Stimulated activated CD8-positive, alpha-beta memory T cell treated with anti-CD3 and anti-CD28 coated beads, Interleukin-4, amount 100 ng/mL, for 1 hour (primary cell): ENCODE measurements at regions not wholly inside any gene's neighbourhood (a gene's known extent, or its start where the extent isn't known, plus 50 kb on each side); places are given as distances from the start of the nearest gene placed in this dataset.

Experiments
- DNase-seq, 2 donors: peaks; one replicate each; pipeline ENCODE4 v3.0.0-alpha.2; 2020; ENCODE audit warnings: low read depth in 2 of 2, low spot score in 1 of 2

DNA sequence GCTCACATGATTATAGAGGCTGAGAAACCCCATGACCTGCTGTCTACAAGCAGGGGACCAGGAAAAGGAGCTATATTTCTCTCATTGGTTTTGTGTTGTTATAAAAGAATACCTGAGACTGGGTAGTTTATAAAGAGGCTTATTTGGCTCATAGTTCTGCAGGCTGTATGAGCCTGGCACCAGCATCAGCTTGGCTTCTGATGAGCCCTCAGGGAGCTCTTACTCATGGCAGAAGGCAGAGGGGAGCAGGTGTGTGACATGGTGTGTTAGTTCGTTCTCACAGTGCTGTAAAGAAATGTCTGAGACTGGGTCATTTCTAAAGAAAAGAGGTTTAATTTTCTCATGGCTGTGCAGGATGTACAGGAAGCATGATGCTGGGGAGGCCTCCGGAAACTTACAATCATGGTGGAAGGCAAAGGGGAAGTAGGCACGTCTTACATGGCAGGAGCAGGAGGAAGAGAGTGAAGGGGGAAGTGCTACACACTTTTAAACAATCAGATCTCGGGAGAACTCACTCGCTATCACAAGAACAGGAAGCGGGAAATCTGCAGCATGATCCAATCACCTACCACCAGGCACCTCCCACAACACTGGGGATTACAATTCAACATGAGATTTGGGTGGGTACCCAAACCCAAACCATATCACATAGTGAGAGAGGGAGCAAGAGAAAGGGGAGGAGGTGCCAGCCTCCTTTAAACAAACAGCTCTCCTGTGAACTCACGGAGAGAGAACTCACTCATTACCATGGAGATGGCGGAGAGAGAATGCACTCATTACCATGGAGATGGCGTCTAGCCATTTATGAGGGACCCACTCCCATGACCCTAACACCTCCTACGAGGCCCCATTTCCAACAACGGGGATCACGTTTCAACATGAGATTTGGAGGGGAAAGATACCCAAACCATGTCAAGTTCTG lies 133.4 kb downstream of the JCAD start:
- DNase-seq = no peak

DNA sequence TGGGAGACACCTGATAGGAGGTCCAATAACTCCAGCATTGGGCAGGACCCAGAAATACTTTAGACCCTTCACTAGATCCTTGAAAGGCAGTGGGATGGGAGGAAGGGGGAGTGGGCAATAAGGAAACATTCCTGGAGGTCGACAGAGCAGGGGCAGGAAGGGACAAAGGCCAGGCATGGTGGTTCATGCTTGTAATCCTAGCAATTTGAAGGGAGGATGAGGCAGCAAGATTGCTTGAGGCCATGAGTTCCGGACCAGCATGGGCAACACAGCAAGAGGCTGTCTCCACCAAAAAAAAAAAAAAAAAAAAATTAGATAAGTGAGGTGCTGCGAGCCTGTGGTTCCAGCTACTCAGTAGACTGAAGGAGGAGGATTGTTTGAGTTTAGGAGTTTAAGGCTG lies 134.9 kb downstream of the JCAD start:
- DNase-seq = no peak

DNA sequence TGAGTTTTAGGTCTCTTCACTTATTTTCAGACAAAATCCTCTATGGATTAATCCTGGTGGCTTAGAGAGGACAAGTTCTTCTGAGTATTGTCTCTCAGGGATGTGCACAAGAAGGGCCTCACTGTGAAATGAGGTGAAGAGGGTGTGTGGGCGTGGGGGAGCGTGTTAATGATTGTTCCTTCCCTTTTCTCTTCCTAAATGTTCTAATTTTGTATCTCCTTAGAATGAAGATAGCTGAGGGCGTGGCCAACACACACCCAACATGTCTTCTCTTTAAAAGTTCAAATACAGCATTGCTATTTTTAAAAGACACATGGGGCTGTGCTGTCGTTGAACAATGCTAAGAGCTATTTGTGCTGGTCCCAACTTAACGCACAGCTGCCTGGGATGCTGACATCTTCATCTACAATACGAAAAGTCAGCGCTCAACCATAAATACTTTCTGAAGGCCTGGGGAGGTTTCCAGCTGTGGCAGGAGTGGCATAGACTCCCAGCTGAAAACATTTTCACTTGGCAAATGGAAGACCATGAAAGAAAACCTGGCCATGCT lies 135.9 kb downstream of the JCAD start:
- DNase-seq = no peak

- no peak for DNase-seq
These were observed 136.5 kb downstream of the JCAD start for GRCh38 chr10:29922892-29923291.

DNA sequence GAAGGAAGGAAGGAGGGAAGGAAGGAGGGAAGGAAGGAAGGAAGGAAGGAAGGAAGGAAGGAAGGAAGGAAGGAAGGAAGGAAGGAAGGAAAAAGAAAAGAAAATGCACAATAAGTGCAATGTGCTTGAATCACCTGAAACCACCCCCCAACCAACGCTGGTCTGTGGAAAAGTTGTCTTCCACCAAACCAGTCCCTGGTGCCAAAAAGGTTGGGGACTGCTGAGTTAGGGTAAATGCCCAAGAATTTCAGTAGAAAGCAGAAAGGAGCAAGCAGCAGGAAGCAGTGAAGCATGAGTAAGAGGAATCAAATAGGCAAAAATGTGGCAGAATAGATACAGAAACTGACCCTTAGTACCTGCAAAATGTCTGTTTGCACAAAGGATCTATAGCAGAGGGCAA lies 137.2 kb downstream of the JCAD start:
- DNase-seq = no peak

DNA sequence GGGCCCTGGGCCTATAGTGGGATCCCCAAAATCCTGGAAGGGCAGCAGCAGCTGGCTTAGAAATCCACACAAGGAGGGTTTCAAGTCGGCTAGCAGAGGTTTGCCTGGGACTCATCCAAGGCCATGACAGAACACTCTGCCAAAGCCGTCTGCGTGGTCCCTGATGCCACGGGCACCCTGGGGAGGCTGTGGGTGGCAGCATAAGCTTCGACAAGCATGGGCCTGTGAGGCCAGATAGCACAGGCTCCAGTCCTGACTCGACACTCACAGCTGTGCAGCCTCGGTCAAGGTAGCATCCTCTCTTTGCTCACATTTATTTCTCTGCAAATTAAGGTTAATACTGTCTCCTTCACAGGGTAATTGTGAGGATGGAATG lies 138.3 kb downstream of the JCAD start:
- no peak for DNase-seq

DNA sequence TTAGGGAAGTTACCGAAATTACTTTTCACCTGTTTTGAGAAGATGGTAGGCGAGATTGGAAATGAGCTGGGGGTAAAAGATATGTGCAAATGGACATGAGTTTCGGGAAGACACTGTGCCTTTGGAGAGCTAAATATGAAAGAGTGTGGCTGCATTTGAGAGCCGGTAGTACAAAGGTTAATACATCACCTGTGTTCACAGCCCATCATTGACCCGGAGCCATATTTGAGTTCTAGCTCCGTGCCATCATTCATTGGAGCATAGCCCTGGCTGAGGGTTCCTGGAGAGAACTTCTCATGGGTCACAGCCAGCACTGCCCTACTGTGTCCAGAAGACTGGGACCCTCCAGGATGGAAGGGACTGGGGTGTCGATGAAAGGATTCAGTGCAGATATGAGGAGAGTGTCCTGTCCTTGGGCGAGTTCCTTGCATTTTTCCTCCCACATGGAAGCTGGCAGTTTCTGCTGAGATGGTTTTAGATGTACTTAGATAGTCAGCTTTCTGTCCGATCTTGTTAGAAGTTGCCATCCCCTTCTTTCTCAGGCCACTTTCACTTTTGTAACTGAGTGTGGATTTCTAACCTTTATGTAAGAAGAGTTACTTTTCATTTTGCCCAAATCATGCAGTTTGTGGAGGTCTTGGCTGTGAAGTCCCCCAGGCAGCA lies 138.8 kb downstream of the JCAD start:
- no peak for DNase-seq

DNA sequence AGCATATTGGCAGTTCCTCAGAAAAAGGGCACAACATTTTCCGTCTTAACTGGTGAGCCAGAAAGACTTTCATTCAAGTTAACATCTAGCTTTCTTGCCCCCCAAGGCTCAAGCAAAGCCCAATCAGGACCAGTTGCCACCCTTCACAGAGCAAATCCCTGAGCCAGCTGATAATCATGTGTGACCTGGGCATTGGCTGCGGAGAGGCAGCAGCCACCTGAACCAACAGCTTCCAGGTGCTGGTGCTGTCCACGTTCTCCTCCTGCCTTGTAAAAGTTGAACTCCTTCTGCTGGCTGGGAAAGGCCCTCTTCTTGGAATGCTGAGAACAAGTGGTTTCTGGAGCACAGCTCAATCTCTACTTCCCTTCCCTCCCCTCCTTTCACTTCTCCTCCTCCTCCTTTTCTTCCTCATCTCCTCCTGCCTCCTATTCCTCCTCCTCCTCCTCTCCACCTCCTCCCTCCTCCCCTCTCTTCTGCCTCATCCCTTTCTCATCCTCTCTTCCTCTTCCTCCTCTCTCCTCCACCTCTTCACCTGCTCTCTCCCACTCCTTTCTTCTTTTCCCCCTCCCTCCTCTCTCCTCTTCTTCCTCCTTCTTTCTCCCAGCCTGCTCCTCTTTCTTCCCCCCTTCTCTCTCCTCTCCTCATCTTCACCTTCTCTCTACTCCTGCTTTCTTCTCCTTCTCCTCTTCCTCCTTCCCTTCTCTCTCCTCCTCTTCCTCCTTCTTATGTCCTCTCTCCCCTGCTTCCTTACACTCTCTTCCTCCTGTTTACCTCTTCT lies 140.6 kb downstream of the JCAD start:
- no peak for DNase-seq

DNA sequence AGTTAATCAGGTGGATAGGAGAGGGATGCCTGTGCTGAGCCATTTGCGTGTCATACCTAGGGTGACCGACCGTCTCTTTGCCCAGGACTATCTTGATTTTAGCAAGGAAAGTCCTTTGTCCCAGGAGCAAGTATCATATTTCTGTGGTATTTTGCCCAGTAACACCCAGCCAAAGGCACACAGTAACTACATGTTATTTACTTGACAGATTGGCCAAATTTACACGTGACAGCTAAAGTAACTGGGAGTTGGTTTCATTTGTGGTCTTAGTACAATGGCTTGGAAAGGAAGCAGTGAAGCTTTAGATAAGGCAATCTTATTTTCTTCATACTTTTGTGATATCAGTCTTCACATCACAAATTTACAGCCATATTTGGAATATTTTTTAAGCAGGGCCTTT lies 142.1 kb downstream of the JCAD start:
- no peak for DNase-seq

DNA sequence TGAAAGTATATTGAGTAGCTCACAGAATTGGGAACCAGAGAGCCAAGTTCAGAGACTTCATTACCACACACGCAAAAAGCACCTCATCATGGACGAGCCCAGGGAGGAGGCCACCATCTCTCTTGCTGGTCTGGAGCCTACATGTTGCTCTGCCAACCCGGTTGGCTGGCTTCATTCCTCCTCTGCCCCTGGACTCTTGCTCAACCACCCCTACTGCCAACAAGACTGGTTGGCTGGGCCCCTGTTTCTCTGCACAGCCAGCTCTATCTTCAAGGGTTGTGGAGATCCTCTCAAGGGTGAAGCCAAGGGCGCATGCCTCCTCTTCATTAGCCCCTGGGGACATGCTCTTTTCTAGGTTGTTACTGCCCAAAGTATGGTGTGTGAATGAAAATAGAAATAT lies 142.7 kb downstream of the JCAD start:
- no peak for DNase-seq

- DNase-seq = no peak
These were observed 144.2 kb downstream of the JCAD start for GRCh38 chr10:29914986-29915785.

GRCh38 chr10:29908962-29909361 lies 150.4 kb downstream of the JCAD start:
- no peak for DNase-seq

DNA sequence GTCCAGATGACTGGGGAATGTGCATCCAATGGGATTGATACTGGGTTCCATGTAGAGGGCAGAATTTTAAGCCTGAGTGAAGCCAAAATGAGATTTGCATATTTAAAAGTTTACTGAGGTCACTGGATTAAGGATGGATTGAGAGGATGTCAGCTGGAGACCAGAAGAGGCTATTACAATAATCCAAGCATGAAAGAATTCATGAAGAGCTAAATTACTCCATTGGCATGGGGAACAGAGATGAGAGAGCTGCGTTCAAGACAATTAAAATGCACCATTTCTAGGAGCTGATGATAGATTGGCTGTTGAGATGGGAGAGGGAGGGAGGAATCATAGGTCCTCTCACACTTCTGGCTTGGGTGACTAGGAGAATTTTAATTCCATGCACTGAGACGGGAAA lies 158.5 kb downstream of the JCAD start:
- DNase-seq = no peak

- no peak for DNase-seq
These were observed 161.2 kb downstream of the JCAD start for GRCh38 chr10:29897999-29898716.

DNA sequence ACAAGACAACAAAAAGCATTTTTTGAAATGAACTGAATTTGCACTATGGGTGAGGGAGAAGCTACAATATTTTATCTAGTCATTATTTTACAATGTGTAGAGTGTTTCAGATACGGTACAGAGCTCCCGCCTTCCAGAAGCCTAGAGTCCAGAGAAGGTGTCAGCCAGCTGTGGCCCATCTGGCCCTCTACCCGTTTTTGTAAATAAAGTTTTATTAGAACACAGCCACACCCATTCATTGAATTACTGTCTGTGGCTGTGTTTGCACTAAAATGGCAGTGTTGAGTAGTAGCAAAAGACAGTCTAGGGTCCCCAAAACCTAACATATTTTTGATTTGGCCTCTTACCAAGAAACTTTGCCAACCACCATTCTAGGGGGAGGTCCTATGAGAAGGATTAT lies 162.0 kb downstream of the JCAD start:
- no peak for DNase-seq

DNA sequence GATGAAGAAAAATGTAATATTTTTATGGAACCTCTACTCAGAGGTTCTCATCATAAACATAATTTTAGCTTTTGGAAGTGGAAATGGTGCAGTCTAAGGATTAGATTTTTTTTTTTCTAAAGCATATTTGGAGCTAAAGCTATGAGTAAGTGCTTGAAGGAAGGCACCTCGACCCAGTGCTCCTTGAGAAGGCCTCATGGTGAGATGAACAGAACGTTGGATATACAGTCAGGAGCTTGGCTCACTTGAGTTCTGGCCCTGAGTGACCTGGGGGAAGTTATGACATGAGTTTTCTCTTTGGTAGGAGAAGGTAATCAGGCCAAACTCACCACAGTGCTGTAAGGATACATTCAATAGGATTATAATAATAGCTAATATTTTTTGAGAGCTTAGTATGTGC lies 163.3 kb downstream of the JCAD start:
- DNase-seq = no peak

- no peak for DNase-seq
These were observed 163.9 kb downstream of the JCAD start for GRCh38 chr10:29895456-29895855.

- DNase-seq = no peak
These were observed 171.1 kb downstream of the JCAD start for GRCh38 chr10:29888321-29888720.

DNA sequence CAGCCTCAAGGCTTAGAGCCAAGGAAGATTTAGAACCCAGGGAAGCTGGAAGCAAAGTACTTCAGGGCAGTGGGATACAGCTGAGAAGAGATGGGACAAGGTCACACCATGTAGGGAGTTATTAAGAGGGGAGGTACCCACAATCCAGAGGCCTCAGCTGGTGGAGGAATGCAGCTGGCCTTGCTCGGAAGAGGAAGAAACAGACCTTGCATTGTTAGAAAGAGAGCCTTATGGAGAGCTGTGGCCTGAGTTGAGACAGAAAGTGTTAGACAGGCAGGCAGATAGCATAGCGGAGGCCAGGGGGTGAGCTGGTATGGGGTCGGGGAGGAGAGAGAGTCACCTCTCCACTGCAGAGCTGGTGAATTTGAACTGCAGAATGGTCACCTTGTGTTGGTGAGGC lies 173.1 kb downstream of the JCAD start:
- DNase-seq = no peak

- DNase-seq = no peak
These were observed 176.2 kb downstream of the JCAD start for GRCh38 chr10:29883231-29883630.
